Hepatocyte (in vitro differentiated cells): ENCODE measurements at regions not wholly inside any gene's neighbourhood (a gene's known extent, or its start where the extent isn't known, plus 50 kb on each side); places are given as distances from the start of the nearest gene placed in this dataset. TPM values are rescaled to one million over a fixed set of nuclear protein-coding genes. Genes with fewer than 3 reads are reported as not detected.

Experiments
- DNase-seq: peaks from one replicate; pipeline ENCODE4 v3.0.0-alpha.2; 2016; ENCODE audit warnings: low spot score
- H2AFZ ChIP-seq: fragments of 200-600 bp; sonication (generic); 2 replicates; pipeline ENCODE4 v1.6.0; 2016; ENCODE audit warnings: antibody characterized with exemption, mild to moderate bottlenecking
- H3K27ac ChIP-seq: fragments of 200-600 bp; sonication (generic); 2 replicates; pipeline ENCODE4 v1.5.1; 2016; ENCODE audit warnings: mild to moderate bottlenecking
- H3K27me3 ChIP-seq: fragments of 200-600 bp; sonication (generic); 2 replicates; pipeline ENCODE4 v1.6.1; 2016
- H3K36me3 ChIP-seq: fragments of 200-600 bp; sonication (generic); replicated peaks from 2 replicates; pipeline ENCODE4 v1.5.1; 2016; ENCODE audit warnings: low read depth; ENCODE audit not compliant: insufficient read depth
- H3K4me1 ChIP-seq: fragments of 200-600 bp; sonication (generic); 2 replicates; pipeline ENCODE4 v1.5.1; 2016; ENCODE audit warnings: mild to moderate bottlenecking, moderate library complexity; ENCODE audit not compliant: insufficient read depth
- H3K4me2 ChIP-seq: fragments of 200-600 bp; sonication (generic); 2 replicates; pipeline ENCODE4 v1.6.0; 2016
- H3K4me3 ChIP-seq: fragments of 200-600 bp; sonication (generic); 2 replicates; pipeline ENCODE4 v1.5.1; 2016; ENCODE audit warnings: mild to moderate bottlenecking
- H3K79me2 ChIP-seq: fragments of 200-600 bp; sonication (generic); 2 replicates; pipeline ENCODE4 v1.6.0; 2017; ENCODE audit warnings: mild to moderate bottlenecking
- H3K9me2 ChIP-seq: fragments of 200-600 bp; sonication (generic); replicated peaks from 2 replicates; pipeline ENCODE4 v1.6.0; 2017; ENCODE audit warnings: mild to moderate bottlenecking; ENCODE audit not compliant: insufficient read depth
- H3K9me3 ChIP-seq: fragments of 200-600 bp; sonication (generic); 2 replicates; pipeline ENCODE4 v1.5.1; 2016; ENCODE audit warnings: low read depth, mild to moderate bottlenecking
- H4K20me1 ChIP-seq: fragments of 200-600 bp; sonication (generic); 2 replicates; pipeline ENCODE4 v1.6.0; 2016; ENCODE audit warnings: mild to moderate bottlenecking; ENCODE audit not compliant: insufficient read depth, poor library complexity, severe bottlenecking
- CTCF ChIP-seq: fragments of 200-600 bp; sonication (generic); IDR thresholded peaks from 2 replicates; pipeline ENCODE4 v1.5.1; 2016; ENCODE audit warnings: antibody characterized with exemption, mild to moderate bottlenecking; ENCODE audit not compliant: poor library complexity
- EZH2 ChIP-seq: fragments of 200-600 bp; sonication (generic); IDR thresholded peaks from 2 replicates; pipeline ENCODE4 v1.6.1; 2016; ENCODE audit warnings: antibody characterized with exemption, mild to moderate bottlenecking, borderline replicate concordance
- EZH2phosphoT487 ChIP-seq: fragments of 200-600 bp; sonication (generic); IDR thresholded peaks from one replicate; pipeline ENCODE4 v1.6.1; 2018; ENCODE audit warnings: antibody characterized with exemption, mild to moderate bottlenecking, low read depth, moderate library complexity; ENCODE audit not compliant: unreplicated experiment, severe bottlenecking
- WGBS: methylation state at CpG from one replicate; pipeline ENCODE4 v1.1.6; 2016; ENCODE audit warnings: low lambda C conversion rate; ENCODE audit errors: missing lambda C conversion rate; 5-methylcytosine and 5-hydroxymethylcytosine counted together
- small RNA-seq: library from RNA; depleted of rRNA; stranded (forward); fragments of <200 nt; gene quantifications from one replicate; pipeline ENCODE3, GENCODE V24; 2014

GRCh38 chr4:164700471-164700870 lies 53.5 kb upstream of the SMIM31 start:
- H2AFZ ChIP-seq = no peak overlapping the region
- no peaks in the 10 kb centered on the region for H4K20me1 ChIP-seq
- 71% methylated on average over 10 of the region's 10 CpGs for WGBS
- no peak for DNase-seq
- no peaks in the 10 kb centered on the region for H3K36me3 ChIP-seq
- no peaks in the 10 kb centered on the region for H3K9me3 ChIP-seq
- no peaks in the 10 kb centered on the region for H3K4me1 ChIP-seq
- no peak overlapping the region for H3K4me2 ChIP-seq
- H3K4me3 ChIP-seq = no peak overlapping the region
- H3K79me2 ChIP-seq = no peaks in the 10 kb centered on the region
- no peaks in the 10 kb centered on the region for H3K9me2 ChIP-seq
- no peak overlapping the region for H3K27ac ChIP-seq
- no peaks in the 10 kb centered on the region for H3K27me3 ChIP-seq
- no peak for TF ChIP-seq CTCF
- no peak for TF ChIP-seq EZH2phosphoT487
- no peak for TF ChIP-seq EZH2

- Histone ChIP-seq H3K4me2 (no peak overlapping the region), H3K4me1 (no peaks in the 10 kb centered on the region), H2AFZ (no peak overlapping the region), H4K20me1 (no peaks in the 10 kb centered on the region), H3K9me3 (no peaks in the 10 kb centered on the region), H3K36me3 (no peaks in the 10 kb centered on the region), H3K9me2 (no peaks in the 10 kb centered on the region), H3K79me2 (no peaks in the 10 kb centered on the region), H3K27ac (no peak overlapping the region), H3K27me3 (no peaks in the 10 kb centered on the region), H3K4me3 (no peak overlapping the region)
- no peak for DNase-seq
- 61% methylated on average over 4 of the region's 4 CpGs for WGBS
- no peak for TF ChIP-seq EZH2
- no peak for TF ChIP-seq CTCF
- TF ChIP-seq EZH2phosphoT487 = no peak
Measured at GRCh38 chr4:164701665-164702064, 52.3 kb upstream of the SMIM31 start.

Small RNAs in the stretch of these regions (small RNA-seq; reads per million reads assigned to genes)
- gene AC074198.2 (not detected), gene RNU6-284P (not detected)
